ENCODE measurements at regions not wholly inside any gene's neighbourhood (a gene's known extent, or its start where the extent isn't known, plus 50 kb on each side); places are given as distances from the start of the nearest gene placed in this dataset.
"Not testable (repeated sequence)": the region's sequence is repeated elsewhere in the genome, so short reads cannot be mapped to it uniquely, and the experiment has no call there.

DNA sequence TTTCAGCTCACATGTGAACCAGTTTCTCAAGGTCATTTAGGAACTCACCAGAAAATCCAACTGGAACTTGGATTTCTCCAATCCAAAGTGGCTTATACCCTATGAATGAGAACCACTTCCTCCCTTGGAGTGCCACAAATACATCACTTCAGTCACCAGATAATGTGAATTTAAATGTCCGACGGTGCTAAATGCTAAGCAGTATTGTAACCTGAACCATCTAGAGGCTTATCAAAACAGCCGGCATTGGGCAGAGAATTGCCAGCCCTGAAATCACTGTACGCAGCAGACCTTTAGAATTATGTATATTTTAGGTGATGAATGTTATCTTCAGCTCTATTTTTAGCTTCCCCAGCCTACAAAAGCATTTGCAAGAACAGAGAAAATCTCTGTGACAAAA is 76.8 kb upstream of the COX20 start:
- no peak for DNase-seq (ENCODE audit: low read depth, low spot score)

DNA sequence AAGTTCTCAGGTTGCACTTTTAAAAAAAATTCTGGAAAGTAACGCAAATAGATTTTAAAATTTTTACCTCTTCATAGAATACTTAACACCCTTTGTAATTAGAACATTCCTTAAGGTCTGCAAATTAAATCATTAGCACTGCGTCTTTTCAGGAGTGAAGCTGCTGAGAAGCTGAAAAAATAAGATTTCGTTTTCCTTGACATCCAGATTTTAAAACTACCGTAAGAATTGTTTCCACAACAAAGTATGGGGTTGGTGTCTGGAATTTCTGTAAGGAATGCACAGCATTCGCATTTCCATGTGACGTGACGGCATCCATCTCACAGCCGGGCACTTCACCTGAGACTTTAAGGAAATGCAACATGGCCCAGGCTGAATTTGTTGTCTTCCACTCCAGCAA is 76.3 kb upstream of the COX20 start:
- DNase-seq (ENCODE audit: low read depth, low spot score) = no peak

DNA sequence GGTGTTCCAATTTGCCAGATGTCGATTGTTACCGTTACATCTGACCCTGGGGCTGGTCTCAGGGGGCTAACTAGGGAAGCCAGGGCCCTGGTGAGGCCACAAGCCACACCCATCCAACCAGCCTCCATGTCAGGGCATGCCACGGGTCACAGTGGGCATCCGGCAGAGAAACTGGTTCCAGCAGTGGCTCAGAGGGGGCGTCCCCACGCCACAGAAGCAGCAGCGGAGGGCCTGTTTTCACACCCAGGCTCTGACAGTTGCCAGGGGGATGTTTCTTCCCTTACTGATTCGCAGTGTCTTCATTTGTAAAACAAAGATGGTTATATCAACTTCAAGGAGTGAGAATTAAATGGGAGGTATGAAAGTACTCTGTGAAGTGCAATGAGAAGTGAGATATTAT is 75.0 kb upstream of the COX20 start:
- no peak for DNase-seq (ENCODE audit: low read depth, low spot score)

DNA sequence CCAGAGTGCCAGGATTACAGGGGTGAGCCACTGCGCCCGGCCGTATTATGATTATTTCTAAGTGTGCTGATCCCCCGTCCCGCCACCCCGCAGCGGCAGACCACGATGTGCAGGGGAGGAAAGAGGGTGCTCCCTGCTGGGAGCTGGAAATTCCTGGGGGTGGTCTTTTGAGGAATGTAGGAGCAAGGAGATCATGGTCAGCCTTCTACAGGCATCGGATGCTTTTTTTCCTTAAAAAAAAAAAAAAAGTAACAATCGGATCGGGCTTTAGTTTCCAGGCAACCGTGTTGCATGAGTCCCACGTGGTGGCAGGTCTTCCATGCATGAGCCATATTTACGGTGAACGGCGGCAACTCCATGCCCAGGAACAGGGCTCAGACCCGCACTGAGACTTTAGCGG is 74.2 kb upstream of the COX20 start:
- no peak for DNase-seq (ENCODE audit: low read depth, low spot score)

DNA sequence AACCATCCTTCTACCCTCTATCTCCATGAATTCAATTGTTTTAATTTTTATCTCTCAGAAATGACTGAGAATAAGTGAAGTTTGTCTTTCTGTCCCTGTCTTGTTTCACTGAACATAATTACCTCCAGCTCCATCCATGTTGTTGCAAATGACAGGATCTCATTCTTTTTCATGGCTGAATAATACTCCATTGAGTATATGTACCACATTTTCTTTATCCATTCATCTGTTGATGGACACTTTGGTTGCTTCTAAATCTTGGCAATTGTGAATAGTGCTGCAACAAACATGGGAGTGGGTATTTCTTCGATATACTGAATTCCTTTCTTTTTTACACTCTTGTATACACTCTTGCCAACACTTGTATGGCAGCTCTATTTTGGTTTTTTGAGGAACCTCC is 72.8 kb upstream of the COX20 start:
- no peak for DNase-seq (ENCODE audit: low read depth, low spot score)

DNA sequence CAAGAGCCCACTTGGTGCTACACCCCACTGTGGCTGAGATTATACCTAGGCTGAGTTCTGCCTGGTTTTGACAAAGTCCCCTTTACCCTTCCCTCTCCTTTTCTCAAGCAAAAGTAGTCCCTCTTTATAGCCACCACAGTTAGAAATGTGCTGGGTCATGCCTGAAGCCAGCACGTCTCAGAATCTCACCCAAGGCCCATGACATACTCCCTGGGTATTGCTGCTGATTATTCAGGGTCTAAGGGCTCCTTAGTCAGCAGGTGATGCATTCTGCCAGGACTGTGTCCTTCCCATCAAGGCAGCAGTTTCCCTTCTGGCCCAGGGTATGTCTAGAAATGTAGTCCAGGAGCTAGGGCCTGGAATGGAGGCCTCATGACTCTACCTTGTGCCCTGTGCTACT is 67.3 kb upstream of the COX20 start:
- DNase-seq (ENCODE audit: low read depth, low spot score) = no peak

DNA sequence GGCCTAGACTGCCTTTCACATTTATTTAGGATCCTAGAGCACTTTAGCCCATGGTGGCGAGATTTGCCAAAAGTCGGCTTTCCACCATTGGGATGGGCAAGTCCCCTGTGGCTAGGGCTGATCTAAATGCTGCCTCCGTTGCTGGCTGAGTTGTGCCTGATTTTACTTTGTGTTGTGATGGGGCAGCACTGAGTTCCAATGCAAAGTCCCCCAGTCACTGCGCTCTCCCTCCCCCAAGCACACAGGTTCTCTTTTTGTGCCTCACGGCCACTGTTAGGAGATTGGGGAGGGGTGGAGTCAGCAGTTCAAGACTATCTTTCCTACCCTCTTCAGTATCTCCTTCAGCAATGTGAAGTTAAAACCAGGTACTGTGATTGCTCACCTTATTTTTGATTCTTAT is 66.7 kb upstream of the COX20 start:
- DNase-seq (ENCODE audit: low read depth, low spot score) = no peak

DNA sequence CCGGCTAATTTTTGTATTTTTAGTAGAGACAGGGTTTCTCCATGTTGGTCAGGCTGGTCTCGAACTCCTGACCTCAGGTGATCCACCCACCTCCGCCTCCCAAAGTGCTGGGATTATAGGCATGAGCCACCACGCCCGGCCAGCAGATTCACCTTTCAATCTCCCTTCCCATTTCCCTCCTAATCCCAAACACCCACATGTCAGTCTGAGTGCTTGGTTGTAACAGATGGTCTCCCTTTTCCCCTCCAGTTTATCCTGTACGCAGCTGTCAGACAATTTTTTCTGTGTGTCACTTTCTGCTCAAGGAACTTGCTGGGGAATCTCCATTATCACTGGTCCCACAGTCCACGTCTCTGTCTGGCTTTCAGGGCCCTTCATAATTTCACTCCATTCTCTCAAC is 64.9 kb upstream of the COX20 start:
- not testable (repeated sequence) for DNase-seq (ENCODE audit: low read depth, low spot score)

DNA sequence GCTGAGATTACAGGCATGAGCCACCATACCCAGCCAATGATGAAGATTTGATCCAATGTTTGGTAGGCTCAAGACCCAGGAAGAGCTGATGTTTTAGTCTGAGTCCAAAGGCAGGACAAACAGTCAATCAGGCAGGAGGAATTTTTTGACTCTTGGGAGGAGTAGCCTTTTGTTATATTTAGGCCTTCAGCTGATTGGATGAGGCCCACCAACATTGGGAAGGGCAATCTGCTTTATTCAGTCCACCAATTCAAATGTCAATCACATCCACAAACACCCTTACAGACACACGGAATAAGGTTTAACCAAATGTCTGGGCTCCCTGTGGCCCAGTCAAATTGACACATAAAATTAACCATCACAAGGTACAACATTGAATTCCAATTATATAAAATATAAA is 61.9 kb upstream of the COX20 start:
- DNase-seq (ENCODE audit: low read depth, low spot score) = no peak

DNA sequence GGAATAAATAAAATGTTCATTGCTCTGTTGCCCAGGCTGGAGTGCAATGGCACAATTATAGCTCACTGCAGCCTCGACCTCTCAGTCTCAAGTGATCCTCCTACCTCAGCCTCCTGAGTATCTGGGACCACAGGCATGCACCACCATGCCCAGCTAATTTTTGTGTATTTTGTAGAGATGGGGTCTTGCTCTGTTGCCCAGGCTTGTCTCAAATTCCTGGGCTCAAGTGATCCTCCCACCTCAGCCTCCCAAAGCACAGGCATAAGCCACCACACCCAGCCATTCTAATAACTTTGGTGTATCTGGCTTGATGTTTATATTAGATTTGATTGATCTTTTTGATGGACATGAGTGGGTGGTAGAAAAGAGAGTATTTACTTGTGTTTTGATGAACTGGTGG is 58.7 kb upstream of the COX20 start:
- not testable (repeated sequence) for DNase-seq (ENCODE audit: low read depth, low spot score)

DNA sequence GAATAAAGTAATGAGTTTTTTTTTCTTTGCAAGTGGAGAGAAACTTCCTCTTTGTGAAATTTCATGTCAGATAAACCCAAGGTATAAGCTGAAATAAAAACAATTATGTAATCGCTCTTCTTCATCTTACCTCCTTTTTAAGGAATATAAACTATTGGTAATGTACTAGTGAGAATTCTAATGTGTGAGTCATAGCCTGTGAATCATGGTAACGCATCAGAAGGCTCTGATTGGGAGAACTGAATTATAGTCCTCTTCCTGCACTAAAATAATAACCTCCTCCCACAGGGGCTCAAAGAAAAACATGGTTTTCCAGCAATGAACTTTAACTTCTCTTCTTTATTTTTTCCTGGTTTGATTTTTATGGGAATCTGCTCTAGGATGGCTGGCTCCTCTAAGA is 57.1 kb upstream of the COX20 start:
- peak; percentile 74 for DNase-seq (ENCODE audit: low read depth, low spot score)

DNA sequence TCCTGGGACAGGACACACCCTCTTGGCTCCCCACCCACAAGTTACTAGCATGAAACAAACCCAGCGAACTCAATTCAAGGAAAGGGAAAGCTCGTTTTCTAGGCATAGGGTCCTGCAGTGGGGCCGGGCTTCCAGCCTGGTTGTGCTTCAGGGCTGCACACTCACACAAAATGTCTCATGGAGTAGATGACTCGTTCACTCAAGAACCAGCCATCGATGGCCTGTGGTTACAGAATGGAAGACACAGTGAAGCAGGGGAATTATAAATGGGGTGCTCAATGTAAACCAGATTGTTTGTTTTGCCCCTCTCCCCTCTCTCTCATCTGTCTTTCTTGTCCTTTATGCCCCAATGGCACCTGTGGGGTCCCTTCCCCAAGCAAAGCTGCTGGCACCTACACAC is 56.0 kb upstream of the COX20 start:
- no peak for DNase-seq (ENCODE audit: low read depth, low spot score)

DNA sequence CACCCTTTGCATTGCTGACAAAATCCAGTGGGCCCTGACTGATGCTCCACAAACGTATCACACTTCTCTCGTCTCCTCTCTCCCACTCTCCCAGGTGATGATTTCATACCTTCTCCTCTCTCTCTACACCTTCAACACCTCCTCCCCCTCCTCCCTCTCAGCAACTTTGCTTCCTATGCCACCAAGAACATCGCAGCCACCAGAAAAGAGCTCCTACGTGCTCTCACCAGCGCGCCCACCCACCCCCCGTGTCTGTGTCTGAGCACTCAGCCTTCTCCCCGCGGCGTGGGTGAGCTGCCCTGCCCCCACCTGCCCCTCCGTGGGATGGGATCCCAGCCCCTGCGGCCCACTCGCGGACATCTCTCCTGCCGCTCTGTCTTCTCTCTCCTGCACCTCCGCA is 55.1 kb upstream of the COX20 start:
- DNase-seq (ENCODE audit: low read depth, low spot score) = no peak

DNA sequence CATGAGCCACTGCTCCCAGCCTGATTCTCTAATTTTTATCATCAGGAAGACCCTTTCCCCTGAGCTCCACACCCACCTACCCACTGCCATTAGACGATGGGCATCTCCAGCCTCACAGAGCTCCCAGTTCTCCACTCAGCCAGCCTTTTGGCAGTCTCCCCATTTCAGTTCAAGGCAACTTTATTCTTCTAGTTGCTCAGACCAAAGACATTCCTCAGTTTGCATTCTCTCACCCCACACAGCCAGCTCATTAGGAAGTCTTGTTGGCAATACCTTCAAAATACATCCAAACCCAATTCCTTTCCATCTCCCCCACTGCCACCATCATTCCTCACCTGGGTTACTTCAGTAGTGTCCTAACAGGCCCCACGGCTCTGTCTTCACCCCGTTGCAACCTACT is 53.4 kb upstream of the COX20 start:
- DNase-seq (ENCODE audit: low read depth, low spot score) = peak; percentile 76

DNA sequence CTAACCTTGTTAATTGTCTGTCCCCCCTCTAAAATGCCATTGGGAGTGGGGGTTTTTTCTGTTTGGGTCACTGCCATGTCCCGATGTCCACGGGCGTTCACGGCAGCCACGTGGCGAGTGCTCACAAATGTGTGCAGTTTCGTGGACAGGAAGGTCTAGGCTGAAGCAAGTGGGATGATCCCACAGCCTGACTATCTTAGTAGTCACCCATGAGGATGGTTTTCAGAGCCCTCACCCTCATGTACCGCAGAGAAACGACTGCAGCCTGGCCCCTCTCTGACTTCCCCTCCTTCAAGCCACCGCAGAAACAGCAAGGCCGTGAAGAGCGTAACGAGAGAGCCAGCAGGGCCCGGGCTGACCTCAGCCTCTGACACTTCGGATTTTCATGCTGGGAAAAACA is 52.3 kb upstream of the COX20 start:
- no peak for DNase-seq (ENCODE audit: low read depth, low spot score)
